ENCODE measurements at regions not wholly inside any gene's neighbourhood (a gene's known extent, or its start where the extent isn't known, plus 50 kb on each side); places are given as distances from the start of the nearest gene placed in this dataset.

GRCh38 chr16:51875834-51876600, 670.9 kb downstream of the TOX3 start:
- Histone ChIP-seq H3K9me3 (ENCODE audit: severe bottlenecking) (no peaks in the 10 kb centered on the region), H3K27me3 (ENCODE audit: insufficient read depth, low read depth, severe bottlenecking) (no peaks in the 10 kb centered on the region), H3K36me3 (no peaks in the 10 kb centered on the region), H3K27ac (no peak overlapping the region), H3K4me3 (ENCODE audit: low read depth, low read length) (no peak overlapping the region)
- TF ChIP-seq CTCF (IDR thresholded peaks at IDR 0.05; ENCODE audit: low read depth, low read length), result no peak
- DNase-seq, result no peak

GRCh38 chr16:51872524-51872923, 674.4 kb downstream of the TOX3 start:
- Histone ChIP-seq H3K27ac (no peak overlapping the region), H3K9me3 (ENCODE audit: severe bottlenecking) (no peaks in the 10 kb centered on the region), H3K4me3 (ENCODE audit: low read depth, low read length) (no peak overlapping the region), H3K36me3 (no peaks in the 10 kb centered on the region), H3K27me3 (ENCODE audit: insufficient read depth, low read depth, severe bottlenecking) (no peaks in the 10 kb centered on the region)
- TF ChIP-seq CTCF (IDR thresholded peaks at IDR 0.05; ENCODE audit: low read depth, low read length), result no peak
- no peak for DNase-seq

- no peak for TF ChIP-seq CTCF (IDR thresholded peaks at IDR 0.05; ENCODE audit: low read depth, low read length)
- H3K36me3 ChIP-seq, result no peaks in the 10 kb centered on the region
- DNase-seq, result no peak
- no peaks in the 10 kb centered on the region for H3K9me3 ChIP-seq (ENCODE audit: severe bottlenecking)
- no peaks in the 10 kb centered on the region for H3K27me3 ChIP-seq (ENCODE audit: insufficient read depth, low read depth, severe bottlenecking)
- no peak overlapping the region for H3K4me3 ChIP-seq (ENCODE audit: low read depth, low read length)
- no peak overlapping the region for H3K27ac ChIP-seq
Measured at GRCh38 chr16:51870296-51870854, 676.6 kb downstream of the TOX3 start.

- TF ChIP-seq CTCF (IDR thresholded peaks at IDR 0.05; ENCODE audit: low read depth, low read length), result no peak
- H3K9me3 ChIP-seq (ENCODE audit: severe bottlenecking), result no peaks in the 10 kb centered on the region
- H3K4me3 ChIP-seq (ENCODE audit: low read depth, low read length), result no peak overlapping the region
- no peak for DNase-seq
- no peaks in the 10 kb centered on the region for H3K27me3 ChIP-seq (ENCODE audit: insufficient read depth, low read depth, severe bottlenecking)
- H3K36me3 ChIP-seq, result no peaks in the 10 kb centered on the region
- no peak overlapping the region for H3K27ac ChIP-seq
Measured at GRCh38 chr16:51869176-51869575, 677.8 kb downstream of the TOX3 start.

- H3K4me3 ChIP-seq (ENCODE audit: low read depth, low read length), result no peak overlapping the region
Measured at GRCh38 chr16:51868631-51869030, 678.3 kb downstream of the TOX3 start.

More at GRCh38 chr16:51868631-51869030, 678.3 kb downstream of the TOX3 start:
- no peaks in the 10 kb centered on the region for H3K36me3 ChIP-seq
- no peaks in the 10 kb centered on the region for H3K9me3 ChIP-seq (ENCODE audit: severe bottlenecking)
- no peak for DNase-seq
- no peaks in the 10 kb centered on the region for H3K27me3 ChIP-seq (ENCODE audit: insufficient read depth, low read depth, severe bottlenecking)
- no peak overlapping the region for H3K27ac ChIP-seq
- no peak for TF ChIP-seq CTCF (IDR thresholded peaks at IDR 0.05; ENCODE audit: low read depth, low read length)
